ENCODE measurements at regions not wholly inside any gene's neighbourhood (a gene's known extent, or its start where the extent isn't known, plus 50 kb on each side); places are given as distances from the start of the nearest gene placed in this dataset.
A peak's percentile ranks its signal among the peaks of the same experiment; 100 is the strongest.

DNA sequence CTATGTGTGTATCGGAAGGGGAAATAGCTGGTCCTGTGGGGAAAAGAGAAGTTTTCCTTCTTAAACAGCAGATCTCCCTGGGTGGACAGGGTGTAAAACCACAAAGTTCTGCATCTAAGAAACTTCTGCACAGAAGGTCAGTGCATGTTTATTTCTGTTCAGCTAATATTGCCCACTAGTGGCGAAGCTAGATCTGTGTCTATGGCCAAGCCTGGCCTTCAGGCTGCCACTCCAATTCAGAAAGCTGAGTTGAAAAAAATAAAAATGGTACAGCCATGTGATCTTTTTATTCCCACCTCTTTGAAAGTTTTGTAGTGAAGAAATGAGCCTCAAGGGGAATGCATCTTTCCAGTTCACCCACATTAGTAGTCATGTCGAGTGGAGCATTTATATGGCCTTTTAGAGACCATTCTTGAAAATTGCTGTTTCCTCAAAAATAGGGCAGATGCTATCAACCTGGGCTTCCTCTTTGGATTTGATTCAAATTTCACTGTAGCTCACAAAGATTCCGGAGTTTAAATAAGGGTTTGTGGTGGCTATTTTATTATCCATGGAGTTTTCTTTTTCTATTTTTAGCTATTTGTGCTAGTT lies 488.0 kb downstream of the PRELID2 start:
- Histone ChIP-seq H3F3A (ENCODE audit: insufficient read depth, low read depth) (no peaks in the 10 kb centered on the region), H3K9me2 (ENCODE audit: insufficient read depth) (0 out of 2 replicates have a peak, but pooled peaks cover 9% of the 10 kb centered on the region), H3K27me3 (ENCODE audit: insufficient read depth, low read depth) (no peaks in the 10 kb centered on the region), H3K9me3 (ENCODE audit: insufficient read depth, low read depth) (peaks cover 1% of the 10 kb centered on the region; the same call in 1 of the 2 replicates), H3K79me2 (ENCODE audit: low read depth) (no peaks in the 10 kb centered on the region), H4K20me1 (ENCODE audit: insufficient read depth) (no peaks in the 10 kb centered on the region), H3K27ac (no peak overlapping the region), H3K4me1 (replicated peaks; ENCODE audit: insufficient read depth) (no peaks in the 10 kb centered on the region), H2AFZ (no peak overlapping the region), H3K36me3 (ENCODE audit: low read depth) (no peaks in the 10 kb centered on the region), H3K4me2 (no peak overlapping the region), H3K4me3 (no peak overlapping the region)
- BruUV-seq (replicated peaks), result no TSS peak
- POLR2A ChIA-PET (ENCODE audit: unreplicated experiment), result interaction anchor here (0.7 kb wide), 1 partner anchor 797 kb away, joined by 4 read pairs; no protein-coding TSS in a partner anchor
- intact Hi-C loops (cut with micrococcal nuclease; ENCODE audit: unreplicated experiment), result no loop called here
- CTCF ChIA-PET, result interaction anchor here (0.7 kb wide), 1 partner anchor 1096 kb away, joined by 3 read pairs; no protein-coding TSS in a partner anchor
- DNase-seq, result peak in 1 of 2 experiments; percentile 12
- TF ChIP-seq EZH2 (IDR thresholded peaks at IDR 0.05; ENCODE audit: low read depth), result no peak
- TF ChIP-seq, protein P1, sequence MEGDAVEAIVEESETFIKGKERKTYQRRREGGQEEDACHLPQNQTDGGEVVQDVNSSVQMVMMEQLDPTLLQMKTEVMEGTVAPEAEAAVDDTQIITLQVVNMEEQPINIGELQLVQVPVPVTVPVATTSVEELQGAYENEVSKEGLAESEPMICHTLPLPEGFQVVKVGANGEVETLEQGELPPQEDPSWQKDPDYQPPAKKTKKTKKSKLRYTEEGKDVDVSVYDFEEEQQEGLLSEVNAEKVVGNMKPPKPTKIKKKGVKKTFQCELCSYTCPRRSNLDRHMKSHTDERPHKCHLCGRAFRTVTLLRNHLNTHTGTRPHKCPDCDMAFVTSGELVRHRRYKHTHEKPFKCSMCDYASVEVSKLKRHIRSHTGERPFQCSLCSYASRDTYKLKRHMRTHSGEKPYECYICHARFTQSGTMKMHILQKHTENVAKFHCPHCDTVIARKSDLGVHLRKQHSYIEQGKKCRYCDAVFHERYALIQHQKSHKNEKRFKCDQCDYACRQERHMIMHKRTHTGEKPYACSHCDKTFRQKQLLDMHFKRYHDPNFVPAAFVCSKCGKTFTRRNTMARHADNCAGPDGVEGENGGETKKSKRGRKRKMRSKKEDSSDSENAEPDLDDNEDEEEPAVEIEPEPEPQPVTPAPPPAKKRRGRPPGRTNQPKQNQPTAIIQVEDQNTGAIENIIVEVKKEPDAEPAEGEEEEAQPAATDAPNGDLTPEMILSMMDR (conservative IDR thresholded peaks at IDR 0.05), result peak; percentile 57

DNA sequence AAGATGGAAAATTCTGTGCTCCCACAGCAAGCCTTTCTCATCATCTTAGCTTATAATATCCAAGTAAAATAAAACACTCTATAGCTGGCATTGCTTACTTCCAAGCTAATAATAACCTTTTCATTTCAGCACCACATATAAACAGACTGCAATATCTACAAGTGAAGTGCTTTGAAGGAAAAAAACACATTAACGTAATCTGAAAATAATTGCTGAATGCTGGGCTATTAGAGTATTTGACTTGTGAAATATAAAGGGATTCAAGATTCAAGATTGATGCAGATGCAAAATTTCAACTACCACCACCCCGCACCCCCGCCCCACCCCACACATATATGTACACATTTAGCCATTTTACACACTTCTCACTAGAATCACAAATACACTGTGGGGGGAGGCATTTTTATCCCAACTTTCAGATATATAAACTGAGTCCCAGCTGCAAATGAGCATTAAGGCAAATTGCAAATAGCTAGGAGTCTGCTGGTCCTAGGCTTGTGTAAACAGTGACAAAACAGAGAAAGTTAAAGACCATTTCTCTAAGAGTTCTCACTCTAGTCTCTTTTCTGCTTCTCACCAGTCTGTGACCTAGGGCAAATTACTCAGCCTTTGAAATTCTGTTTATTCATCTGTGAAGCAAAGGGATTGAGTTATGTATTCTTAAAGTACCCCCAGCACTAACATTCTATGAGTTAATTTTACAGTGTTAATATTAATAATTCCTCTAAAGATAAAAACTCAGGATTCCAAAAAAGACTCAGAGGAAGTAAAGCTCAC lies 489.4 kb downstream of the PRELID2 start:
- H3K27ac ChIP-seq, result no peak overlapping the region
- POLR2A ChIA-PET (ENCODE audit: unreplicated experiment), result interaction anchor here (0.7 kb wide), 1 partner anchor 39 kb away, joined by 5 read pairs; no protein-coding TSS in a partner anchor

DNA sequence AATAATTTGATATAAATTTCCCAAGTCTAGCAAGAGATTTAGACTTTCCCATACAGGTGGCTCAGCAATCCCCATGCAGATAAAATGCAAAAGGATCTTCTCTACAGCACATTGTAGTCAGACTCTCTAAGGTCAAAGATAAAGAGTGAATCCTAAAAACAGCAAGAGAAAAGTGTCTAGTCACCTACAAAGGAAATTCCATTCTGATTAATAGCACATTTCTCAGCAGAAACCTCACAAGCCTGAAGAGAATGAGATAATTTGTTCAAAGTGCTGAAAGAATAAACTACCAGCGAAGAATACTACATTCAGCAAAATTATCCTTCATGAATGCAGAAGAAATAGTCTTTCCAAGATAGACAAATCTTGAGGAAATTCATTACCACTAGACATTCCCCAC lies 493.3 kb downstream of the PRELID2 start:
- Histone ChIP-seq H4K20me1 (ENCODE audit: insufficient read depth) (no peaks in the 10 kb centered on the region), H3K4me1 (replicated peaks; ENCODE audit: insufficient read depth) (no peaks in the 10 kb centered on the region), H3K4me3 (no peak overlapping the region), H3K4me2 (no peak overlapping the region), H3K9me3 (ENCODE audit: insufficient read depth, low read depth) (peaks cover 10% of the 10 kb centered on the region; the same call in 1 of the 2 replicates), H2AFZ (no peak overlapping the region), H3K27me3 (ENCODE audit: insufficient read depth, low read depth) (no peaks in the 10 kb centered on the region), H3K36me3 (ENCODE audit: low read depth) (no peaks in the 10 kb centered on the region), H3K9me2 (ENCODE audit: insufficient read depth) (0 out of 2 replicates have a peak, but pooled peaks cover 9% of the 10 kb centered on the region), H3K27ac (no peak overlapping the region), H3K79me2 (ENCODE audit: low read depth) (no peaks in the 10 kb centered on the region), H3F3A (ENCODE audit: insufficient read depth, low read depth) (no peaks in the 10 kb centered on the region)
- ChIA-PET CTCF (interaction anchor here (0.7 kb wide), 1 partner anchor 106 kb away, joined by 4 read pairs; no protein-coding TSS in a partner anchor), POLR2A (ENCODE audit: unreplicated experiment) (no interaction called here)
- TF ChIP-seq, protein P1 (conservative IDR thresholded peaks at IDR 0.05), result no peak
- no peak for TF ChIP-seq EZH2 (IDR thresholded peaks at IDR 0.05; ENCODE audit: low read depth)
- no TSS peak for BruUV-seq (replicated peaks)
- no peak for DNase-seq
- intact Hi-C loops (cut with micrococcal nuclease; ENCODE audit: unreplicated experiment), result no loop called here

More for the DNA sequence above, 489.4 kb downstream of the PRELID2 start:
- H4K20me1 ChIP-seq (ENCODE audit: insufficient read depth), result no peaks in the 10 kb centered on the region
- no TSS peak for BruUV-seq (replicated peaks)
- H3K4me3 ChIP-seq, result no peak overlapping the region
- no peak overlapping the region for H2AFZ ChIP-seq
- CTCF ChIA-PET, result interaction anchor here (0.7 kb wide), 1 partner anchor 1606 kb away, joined by 5 read pairs; no protein-coding TSS in a partner anchor
- 0 out of 2 replicates have a peak, but pooled peaks cover 9% of the 10 kb centered on the region for H3K9me2 ChIP-seq (ENCODE audit: insufficient read depth)
- H3K4me2 ChIP-seq, result no peak overlapping the region
- TF ChIP-seq, protein P1 (conservative IDR thresholded peaks at IDR 0.05), result no peak
- no peak for TF ChIP-seq EZH2 (IDR thresholded peaks at IDR 0.05; ENCODE audit: low read depth)
- no peak for DNase-seq
- no peaks in the 10 kb centered on the region for H3K36me3 ChIP-seq (ENCODE audit: low read depth)
- H3K9me3 ChIP-seq (ENCODE audit: insufficient read depth, low read depth), result peaks cover 10% of the 10 kb centered on the region; the same call in 1 of the 2 replicates
- intact Hi-C loops (cut with micrococcal nuclease; ENCODE audit: unreplicated experiment), result no loop called here
- H3K27me3 ChIP-seq (ENCODE audit: insufficient read depth, low read depth), result no peaks in the 10 kb centered on the region
- H3K4me1 ChIP-seq (replicated peaks; ENCODE audit: insufficient read depth), result no peaks in the 10 kb centered on the region
- H3F3A ChIP-seq (ENCODE audit: insufficient read depth, low read depth), result no peaks in the 10 kb centered on the region
- no peaks in the 10 kb centered on the region for H3K79me2 ChIP-seq (ENCODE audit: low read depth)
